SW 1271 (cell line): ENCODE measurements at regions not wholly inside any gene's neighbourhood (a gene's known extent, or its start where the extent isn't known, plus 50 kb on each side); places are given as distances from the start of the nearest gene placed in this dataset.

ENCODE experiments used
- DNase-seq, 2 experiments: peaks; one replicate each; lab custom pipeline; 2025; lab: John Stamatoyannopoulos, UW

DNA sequence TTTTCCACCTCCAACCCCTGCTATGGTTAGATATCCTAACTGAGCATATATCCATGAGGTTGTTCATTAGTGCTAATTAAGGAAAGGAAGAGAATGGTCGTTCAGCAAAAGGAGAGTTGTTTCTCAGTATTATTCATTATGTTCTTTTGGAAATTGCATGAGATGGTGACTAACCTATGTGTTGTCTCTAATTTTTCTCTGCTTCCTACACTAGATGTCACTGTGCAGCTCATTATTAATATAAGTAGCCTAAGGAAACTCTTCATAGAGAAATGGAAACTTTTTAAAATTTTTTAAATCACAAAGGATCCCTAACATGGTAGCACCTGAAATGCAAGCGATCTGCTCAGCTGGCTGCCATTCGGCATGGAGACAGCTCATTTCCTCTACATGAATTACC, 67.7 kb upstream of the FAM9A start:
- no peak for DNase-seq

DNA sequence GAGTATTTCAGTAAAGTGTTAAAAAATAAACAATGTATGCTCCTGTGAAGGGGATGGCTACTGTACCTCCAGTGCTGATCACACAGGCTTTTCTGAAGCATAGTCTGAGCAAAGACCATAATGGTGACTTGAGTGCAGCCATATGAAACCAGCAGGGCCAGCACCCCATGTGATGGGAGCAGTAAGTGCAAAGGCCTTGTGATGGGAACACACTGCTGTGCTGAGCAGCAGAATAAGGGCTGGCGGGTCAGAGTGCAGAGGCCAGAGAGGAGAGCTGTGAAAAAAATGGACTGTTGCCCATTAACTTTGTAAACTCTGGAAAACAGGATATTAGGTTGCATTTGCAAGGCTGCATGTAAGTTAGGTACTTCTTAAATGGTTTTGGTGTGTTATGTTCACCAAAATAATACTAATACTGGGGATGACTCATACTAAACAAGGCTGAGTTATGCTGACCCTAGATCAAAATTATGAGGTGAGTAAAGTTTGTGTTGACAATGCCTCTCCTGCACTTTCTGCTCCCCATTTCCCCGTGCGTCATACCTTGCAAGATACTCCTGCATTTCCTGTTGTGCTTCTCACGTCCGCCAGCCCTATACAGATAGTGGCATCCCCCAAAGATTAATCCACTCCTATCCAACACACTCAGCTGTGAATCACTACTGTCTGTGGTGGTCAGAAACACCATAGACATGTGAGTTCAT, 67.0 kb upstream of the FAM9A start:
- DNase-seq, result no peak

DNA sequence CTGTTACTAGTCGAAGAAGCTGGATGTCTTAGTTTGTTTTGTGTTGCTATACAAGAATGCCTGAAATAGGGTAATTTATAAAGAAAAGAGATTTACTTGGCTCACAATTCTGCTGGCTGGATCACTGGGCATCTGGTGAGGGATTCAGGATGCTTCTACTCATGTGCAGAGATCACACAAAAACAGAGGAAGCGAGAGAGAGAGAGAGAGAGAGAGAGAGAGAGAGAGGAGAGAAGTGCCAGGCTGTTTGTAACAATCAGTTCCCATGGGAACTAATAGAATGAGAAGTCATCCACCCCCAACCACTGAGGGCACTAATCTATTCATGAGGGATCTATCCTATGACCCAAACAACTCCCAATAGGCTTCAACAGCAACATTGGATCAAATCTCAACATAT, 66.2 kb upstream of the FAM9A start:
- no peak for DNase-seq

DNA sequence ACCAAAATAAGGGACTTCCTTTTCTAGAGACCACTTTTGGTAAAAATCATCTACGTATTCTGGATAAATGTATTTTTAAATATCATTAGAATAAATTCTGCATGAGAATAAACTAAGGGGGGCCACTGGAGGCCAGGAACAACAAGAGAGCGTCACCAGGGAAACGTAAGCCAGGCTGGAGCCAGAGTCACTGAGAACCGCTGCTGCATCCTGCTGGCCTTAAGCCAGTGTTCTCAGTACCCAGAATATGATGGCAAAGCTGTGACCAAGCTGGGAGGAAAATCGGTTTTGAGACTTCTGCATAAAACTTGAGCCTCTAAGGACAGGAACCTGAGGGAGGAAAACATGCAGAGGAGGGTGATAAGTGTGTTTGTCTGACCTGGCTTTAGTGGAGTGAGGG, 63.0 kb upstream of the FAM9A start:
- DNase-seq, result no peak

DNA sequence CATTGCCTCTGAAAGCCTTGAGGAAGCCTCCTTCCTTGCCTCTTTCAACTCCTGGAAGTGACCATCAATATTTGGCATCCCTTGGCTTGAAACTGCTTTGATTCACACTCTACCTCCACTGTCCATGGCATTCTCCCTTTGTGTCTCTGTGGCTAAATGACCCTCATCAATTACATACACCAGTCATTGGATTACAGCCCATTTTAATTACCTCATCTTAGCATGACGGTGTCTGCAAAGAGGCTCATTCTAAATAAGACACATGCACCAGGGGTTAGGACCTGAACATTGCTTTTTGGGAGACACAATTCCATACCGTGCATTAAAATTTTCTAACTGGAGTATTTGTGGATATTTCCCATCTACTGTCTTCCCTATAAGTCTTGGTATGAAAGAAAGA, 60.7 kb upstream of the FAM9A start:
- DNase-seq, result no peak

DNA sequence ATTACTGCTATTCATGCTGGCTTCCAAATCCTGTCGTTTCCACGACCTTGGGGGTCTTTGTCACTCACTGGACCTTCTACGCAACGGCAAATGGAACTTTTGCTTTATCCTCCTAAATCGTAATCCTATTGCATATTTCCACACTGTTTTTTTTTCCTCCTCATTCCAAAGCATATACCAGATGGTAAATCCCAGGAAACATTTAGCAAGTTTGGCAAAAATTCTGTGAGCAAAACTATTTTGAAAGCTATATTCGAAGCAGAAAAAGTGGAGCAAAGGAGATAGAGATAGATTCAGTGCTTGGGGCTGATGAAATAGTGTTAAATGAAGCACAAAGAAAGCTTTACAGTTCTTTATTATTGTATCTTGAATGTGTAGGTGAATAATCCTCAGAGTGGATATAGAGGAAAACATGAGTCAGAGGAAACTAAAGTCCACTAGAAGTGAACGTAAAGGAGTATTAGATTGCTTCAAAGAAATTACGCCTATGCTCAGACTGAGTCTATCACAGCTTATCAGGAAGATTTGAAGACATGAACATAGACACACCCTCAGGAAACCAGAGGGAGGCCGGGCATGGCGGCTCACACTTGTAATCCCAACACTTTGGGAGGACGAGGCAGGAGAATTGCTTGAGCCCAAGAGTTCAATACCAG, 50.2 kb upstream of the FAM9A start:
- no peak for DNase-seq
